HG03565 (cell line): ENCODE measurements at regions not wholly inside any gene's neighbourhood (a gene's known extent, or its start where the extent isn't known, plus 50 kb on each side); places are given as distances from the start of the nearest gene placed in this dataset.

Source experiments
- ATAC-seq: cut with Tn5 transposase; IDR thresholded peaks from one replicate; pipeline ENCODE4 v1.9.1; 2021; ENCODE audit warnings: mild to moderate bottlenecking, moderate library complexity; ENCODE audit not compliant: unreplicated experiment

- no peak for ATAC-seq
These were observed 199.4 kb downstream of the CYRIA start for GRCh38 chr2:16466133-16466820.

GRCh38 chr2:16464641-16465040 lies 201.0 kb downstream of the CYRIA start:
- ATAC-seq, result no peak

GRCh38 chr2:16462958-16463357 lies 202.7 kb downstream of the CYRIA start:
- ATAC-seq, result no peak

- ATAC-seq, result no peak
These were observed 204.0 kb downstream of the CYRIA start for GRCh38 chr2:16461672-16462071.

GRCh38 chr2:16459606-16460005 lies 206.0 kb downstream of the CYRIA start:
- ATAC-seq, result no peak

- ATAC-seq, result no peak
These were observed 211.0 kb downstream of the CYRIA start for GRCh38 chr2:16454621-16455020.

GRCh38 chr2:16452123-16452522 lies 213.5 kb downstream of the CYRIA start:
- no peak for ATAC-seq

- no peak for ATAC-seq
These were observed 218.9 kb downstream of the CYRIA start for GRCh38 chr2:16446706-16447105.

GRCh38 chr2:16442971-16443370 lies 222.7 kb downstream of the CYRIA start:
- no peak for ATAC-seq

GRCh38 chr2:16441431-16441830 lies 224.2 kb downstream of the CYRIA start:
- no peak for ATAC-seq

- ATAC-seq, result no peak
These were observed 224.7 kb downstream of the CYRIA start for GRCh38 chr2:16440898-16441297.

- no peak for ATAC-seq
These were observed 226.9 kb downstream of the CYRIA start for GRCh38 chr2:16438613-16439321.

- ATAC-seq, result no peak
These were observed 228.4 kb downstream of the CYRIA start for GRCh38 chr2:16437189-16437588.

- no peak for ATAC-seq
These were observed 231.2 kb downstream of the CYRIA start for GRCh38 chr2:16434393-16434792.

- ATAC-seq, result no peak
These were observed 234.8 kb downstream of the CYRIA start for GRCh38 chr2:16430846-16431245.

- no peak for ATAC-seq
These were observed 236.0 kb downstream of the CYRIA start for GRCh38 chr2:16429431-16430145.

- ATAC-seq, result no peak
These were observed 236.6 kb downstream of the CYRIA start for GRCh38 chr2:16429002-16429401.

GRCh38 chr2:16425462-16426336 lies 239.9 kb downstream of the CYRIA start:
- no peak for ATAC-seq

- ATAC-seq, result no peak
These were observed 245.2 kb downstream of the CYRIA start for GRCh38 chr2:16420421-16420820.

- ATAC-seq, result no peak
These were observed 247.9 kb downstream of the CYRIA start for GRCh38 chr2:16417726-16418125.

GRCh38 chr2:16416651-16417050 lies 249.0 kb downstream of the CYRIA start:
- no peak for ATAC-seq
